Lower leg skin (tissue), 4 donors: ENCODE measurements at regions not wholly inside any gene's neighbourhood (a gene's known extent, or its start where the extent isn't known, plus 50 kb on each side); places are given as distances from the start of the nearest gene placed in this dataset.
"Not testable (repeated sequence)": the region's sequence is repeated elsewhere in the genome, so short reads cannot be mapped to it uniquely, and the experiment has no call there.

Experiments
- DNase-seq, 2 donors: peaks; one replicate each; pipeline ENCODE4 v3.0.0-alpha.2; 2019; ENCODE audit warnings: low spot score in 2 of 2
- H3K4me3 ChIP-seq: fragments of 200-600 bp; sonication (generic); 2 replicates; pipeline ENCODE4 v1.5.1; 2017; ENCODE audit warnings: mild to moderate bottlenecking, low read depth; ENCODE audit not compliant: poor library complexity, severe bottlenecking
- CTCF ChIP-seq, 3 donors: fragments of 450-650 bp; IDR thresholded peaks; one replicate each; pipeline ENCODE4 v1.5.1; 2016; ENCODE audit warnings: antibody characterized with exemption in 3 of 3, mild to moderate bottlenecking in 3 of 3, moderate library complexity in 2 of 3
- POLR2A ChIP-seq, 2 donors: fragments of 450-650 bp; IDR thresholded peaks; one replicate each; pipeline ENCODE4 v1.6.1; 2016 to 2017; ENCODE audit warnings: antibody characterized with exemption in 2 of 2, mild to moderate bottlenecking in 1 of 2, moderate library complexity in 1 of 2
- WGBS, 2 donors: methylation state at CpG; one replicate each; pipeline ENCODE4 v1.1.5; 2018; 5-methylcytosine and 5-hydroxymethylcytosine counted together
- intact Hi-C: fragments of 100-400 bp; cut with DNase I; formaldehyde crosslinking; loops from one replicate; pipeline ENCODE4 v1.15.0; 2023; ENCODE audit warnings: low total_unique reads

- no peak for DNase-seq
- no peak for TF ChIP-seq CTCF (IDR thresholded peaks at IDR 0.05)
- no peak for TF ChIP-seq POLR2A (IDR thresholded peaks at IDR 0.05)
- WGBS, 2 donors, result 52 to 60% methylated on average over 1 of the region's 1 CpG
- no peak overlapping the region for H3K4me3 ChIP-seq
- intact Hi-C loops, result no loop called here
Observed at GRCh38 chr6:100065348-100065747, 71.3 kb upstream of the MCHR2 start.

GRCh38 chr6:100062621-100063020 lies 68.6 kb upstream of the MCHR2 start:
- 92 to 93% methylated on average over 4 of the region's 4 CpGs for WGBS, 2 donors
- intact Hi-C loops, result no loop called here
- no peak overlapping the region for H3K4me3 ChIP-seq
- no peak for TF ChIP-seq CTCF (IDR thresholded peaks at IDR 0.05)
- TF ChIP-seq POLR2A (IDR thresholded peaks at IDR 0.05), result no peak
- no peak for DNase-seq

GRCh38 chr6:100057941-100058340 lies 63.9 kb upstream of the MCHR2 start:
- no peak overlapping the region for H3K4me3 ChIP-seq
- intact Hi-C loops, result no loop called here
- 81 to 92% methylated on average over 2 of the region's 2 CpGs for WGBS, 2 donors
- TF ChIP-seq CTCF (IDR thresholded peaks at IDR 0.05), result no peak
- no peak for DNase-seq

GRCh38 chr6:100050550-100050949 lies 56.5 kb upstream of the MCHR2 start:
- no peak overlapping the region for H3K4me3 ChIP-seq
- WGBS, 2 donors, result 81 to 93% methylated on average over 2 of the region's 2 CpGs
- intact Hi-C loops, result no loop called here
- DNase-seq, result no peak
- TF ChIP-seq CTCF (IDR thresholded peaks at IDR 0.05) (no peak), POLR2A (IDR thresholded peaks at IDR 0.05) (no peak)

- intact Hi-C loops, H3K4me3 ChIP-seq, DNase-seq: not testable (repeated sequence)
Observed at GRCh38 chr6:100043961-100044360, 49.9 kb upstream of the MCHR2 start.
